Smooth muscle cell of the brain vasculature (primary cell): ENCODE measurements at regions not wholly inside any gene's neighbourhood (a gene's known extent, or its start where the extent isn't known, plus 50 kb on each side); places are given as distances from the start of the nearest gene placed in this dataset.
"Not testable (repeated sequence)": the region's sequence is repeated elsewhere in the genome, so short reads cannot be mapped to it uniquely, and the experiment has no call there.

Experiments used
- DNase-seq: peaks from one replicate; pipeline ENCODE4 v3.0.0-alpha.2; 2012; ENCODE audit warnings: low read depth, low spot score

GRCh38 chr1:19024532-19024931 is 68.1 kb upstream of the IFFO2 start:
- no peak for DNase-seq

GRCh38 chr1:19023787-19024186 is 67.3 kb upstream of the IFFO2 start:
- no peak for DNase-seq

- DNase-seq = no peak
Measured at GRCh38 chr1:19021845-19022244, 65.4 kb upstream of the IFFO2 start.

DNA sequence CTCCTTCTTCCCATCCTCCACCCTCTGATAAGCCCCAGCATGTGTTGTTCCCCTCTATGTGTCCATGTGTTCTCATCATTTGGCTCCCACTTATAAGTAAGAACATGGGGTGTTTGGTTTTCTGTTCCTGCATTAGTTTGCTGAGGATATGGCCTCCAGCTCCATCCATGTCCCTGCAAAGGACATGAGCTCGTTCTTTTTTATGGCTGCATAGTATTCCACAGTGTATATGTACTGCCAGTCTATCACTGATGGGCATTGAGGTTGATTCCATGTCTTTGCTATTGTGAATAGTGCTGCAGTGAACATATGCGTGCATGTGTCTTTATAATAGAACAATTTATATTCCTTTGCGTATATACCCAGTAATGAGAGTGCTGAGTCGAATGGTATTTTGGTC is 62.8 kb upstream of the IFFO2 start:
- not testable (repeated sequence) for DNase-seq

- DNase-seq = no peak
Measured at GRCh38 chr1:19015476-19015875, 59.0 kb upstream of the IFFO2 start.

GRCh38 chr1:19014765-19015164 is 58.3 kb upstream of the IFFO2 start:
- no peak for DNase-seq

GRCh38 chr1:19013826-19014548 is 57.5 kb upstream of the IFFO2 start:
- no peak for DNase-seq

DNA sequence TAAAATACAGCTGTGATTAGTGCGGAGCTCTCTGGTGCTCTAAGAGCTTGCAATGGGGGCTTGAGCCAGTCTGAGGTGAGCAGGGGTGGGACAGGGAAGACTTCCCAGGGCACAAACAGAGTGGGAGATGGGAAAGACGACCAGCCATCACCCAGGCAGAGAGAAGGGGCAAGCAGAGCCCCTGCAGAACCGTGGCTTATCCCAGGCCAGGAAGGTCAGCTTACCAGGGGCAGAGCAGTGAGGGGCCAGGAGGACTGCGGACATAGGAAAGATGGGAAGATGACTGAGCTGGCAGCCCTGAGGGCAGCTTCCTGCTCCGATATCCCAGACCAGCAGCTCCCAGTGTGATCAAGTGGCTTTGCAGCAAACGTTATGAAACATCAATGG is 55.4 kb upstream of the IFFO2 start:
- DNase-seq = no peak

- peak; percentile 84 for DNase-seq
Measured at GRCh38 chr1:19010995-19011844, 54.7 kb upstream of the IFFO2 start.

GRCh38 chr1:19010503-19010902 is 54.0 kb upstream of the IFFO2 start:
- no peak for DNase-seq

GRCh38 chr1:19009882-19010321 is 53.4 kb upstream of the IFFO2 start:
- no peak for DNase-seq

DNA sequence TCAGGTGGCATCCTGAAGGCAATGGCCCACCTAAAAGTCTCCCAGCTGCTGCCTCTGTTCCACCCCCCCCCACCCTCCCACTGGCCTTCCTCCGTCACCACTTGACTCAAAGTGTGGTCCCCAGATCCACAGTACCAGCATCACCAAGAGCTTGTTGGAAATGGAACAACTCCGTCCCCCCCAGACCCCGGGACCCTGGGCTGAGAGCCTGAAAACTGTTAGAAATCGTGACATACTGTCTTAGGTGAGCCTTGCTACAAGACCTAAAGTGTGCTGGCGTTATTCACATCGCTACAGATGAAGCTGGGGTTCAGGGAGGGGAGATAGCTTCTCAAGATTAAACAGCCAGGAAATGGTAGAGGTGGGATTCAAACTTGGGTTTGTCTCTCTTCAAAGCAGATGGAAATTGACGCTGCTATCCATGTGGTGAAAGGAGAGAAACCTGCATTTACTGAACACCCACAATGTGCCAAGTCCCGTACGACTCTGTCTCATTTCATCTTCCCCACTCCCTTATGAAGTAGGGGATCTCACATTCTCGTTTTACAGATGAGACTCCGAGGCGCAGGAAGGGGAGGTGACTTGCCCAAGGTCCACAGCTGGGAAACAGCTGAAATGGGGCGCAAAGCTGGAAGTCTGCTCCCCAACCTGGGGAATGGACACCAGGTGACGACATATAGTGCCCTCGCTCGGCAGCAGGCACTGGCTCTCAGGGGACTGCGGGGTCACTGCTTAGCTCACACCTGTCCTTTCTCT is 52.8 kb upstream of the IFFO2 start:
- no peak for DNase-seq

- no peak for DNase-seq
Measured at GRCh38 chr1:19007491-19008441, 51.3 kb upstream of the IFFO2 start.

DNA sequence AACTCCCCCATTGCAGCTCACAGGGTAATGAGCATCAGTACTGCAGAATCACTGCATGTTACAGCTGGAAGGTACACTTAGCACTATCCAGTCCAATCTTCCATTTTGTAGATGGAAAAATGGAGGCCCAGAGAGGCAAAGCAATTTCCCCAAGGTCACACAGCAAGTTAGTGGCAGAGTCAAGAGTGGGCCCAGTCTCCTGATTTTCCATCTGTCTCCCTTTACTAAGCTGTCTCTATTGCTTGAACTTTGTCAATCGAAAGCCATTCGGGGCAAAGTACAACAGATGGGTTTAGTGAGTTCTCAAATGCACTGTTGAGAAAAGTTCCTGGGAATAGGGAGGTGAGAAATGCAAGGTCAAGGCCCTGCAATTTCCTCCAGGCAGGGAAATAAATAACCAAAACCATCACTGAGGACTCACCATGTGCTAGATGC is 50.4 kb upstream of the IFFO2 start:
- DNase-seq = no peak
